ENCODE measurements at regions not wholly inside any gene's neighbourhood (a gene's known extent, or its start where the extent isn't known, plus 50 kb on each side); places are given as distances from the start of the nearest gene placed in this dataset.

DNA sequence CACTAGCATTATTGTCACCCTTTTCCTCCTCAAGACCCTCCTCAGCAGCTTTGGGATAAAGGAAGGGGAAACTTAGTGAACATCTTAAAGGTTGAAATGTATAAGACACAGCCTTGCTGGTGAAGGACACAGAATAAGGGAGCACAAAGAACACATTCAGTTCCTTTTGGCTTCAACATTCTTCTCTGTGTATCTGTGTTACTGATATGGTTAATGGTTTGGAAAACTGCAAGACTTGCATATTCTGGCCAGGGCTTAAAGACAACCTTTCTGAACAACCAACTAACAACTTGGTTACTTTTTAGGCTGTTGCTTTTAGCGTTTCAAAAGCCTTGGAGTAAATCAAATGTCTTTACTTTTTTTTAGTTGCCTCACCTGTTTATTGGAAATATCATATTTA is 680.5 kb downstream of the MECOM start:
- TF ChIP-seq, protein P1, sequence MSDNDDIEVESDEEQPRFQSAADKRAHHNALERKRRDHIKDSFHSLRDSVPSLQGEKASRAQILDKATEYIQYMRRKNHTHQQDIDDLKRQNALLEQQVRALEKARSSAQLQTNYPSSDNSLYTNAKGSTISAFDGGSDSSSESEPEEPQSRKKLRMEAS (IDR thresholded peaks at IDR 0.05): no peak
- no peak for TF ChIP-seq YY1 (IDR thresholded peaks at IDR 0.05; ENCODE audit: low read depth)
- no peak for TF ChIP-seq EP300 (IDR thresholded peaks at IDR 0.05; ENCODE audit: borderline replicate concordance)
- TF ChIP-seq RAD21 (IDR thresholded peaks at IDR 0.05; ENCODE audit: low read depth): no peak
- TF ChIP-seq TAF1 (IDR thresholded peaks at IDR 0.05; ENCODE audit: low read depth): no peak
- TF ChIP-seq, protein P2, sequence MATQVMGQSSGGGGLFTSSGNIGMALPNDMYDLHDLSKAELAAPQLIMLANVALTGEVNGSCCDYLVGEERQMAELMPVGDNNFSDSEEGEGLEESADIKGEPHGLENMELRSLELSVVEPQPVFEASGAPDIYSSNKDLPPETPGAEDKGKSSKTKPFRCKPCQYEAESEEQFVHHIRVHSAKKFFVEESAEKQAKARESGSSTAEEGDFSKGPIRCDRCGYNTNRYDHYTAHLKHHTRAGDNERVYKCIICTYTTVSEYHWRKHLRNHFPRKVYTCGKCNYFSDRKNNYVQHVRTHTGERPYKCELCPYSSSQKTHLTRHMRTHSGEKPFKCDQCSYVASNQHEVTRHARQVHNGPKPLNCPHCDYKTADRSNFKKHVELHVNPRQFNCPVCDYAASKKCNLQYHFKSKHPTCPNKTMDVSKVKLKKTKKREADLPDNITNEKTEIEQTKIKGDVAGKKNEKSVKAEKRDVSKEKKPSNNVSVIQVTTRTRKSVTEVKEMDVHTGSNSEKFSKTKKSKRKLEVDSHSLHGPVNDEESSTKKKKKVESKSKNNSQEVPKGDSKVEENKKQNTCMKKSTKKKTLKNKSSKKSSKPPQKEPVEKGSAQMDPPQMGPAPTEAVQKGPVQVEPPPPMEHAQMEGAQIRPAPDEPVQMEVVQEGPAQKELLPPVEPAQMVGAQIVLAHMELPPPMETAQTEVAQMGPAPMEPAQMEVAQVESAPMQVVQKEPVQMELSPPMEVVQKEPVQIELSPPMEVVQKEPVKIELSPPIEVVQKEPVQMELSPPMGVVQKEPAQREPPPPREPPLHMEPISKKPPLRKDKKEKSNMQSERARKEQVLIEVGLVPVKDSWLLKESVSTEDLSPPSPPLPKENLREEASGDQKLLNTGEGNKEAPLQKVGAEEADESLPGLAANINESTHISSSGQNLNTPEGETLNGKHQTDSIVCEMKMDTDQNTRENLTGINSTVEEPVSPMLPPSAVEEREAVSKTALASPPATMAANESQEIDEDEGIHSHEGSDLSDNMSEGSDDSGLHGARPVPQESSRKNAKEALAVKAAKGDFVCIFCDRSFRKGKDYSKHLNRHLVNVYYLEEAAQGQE (IDR thresholded peaks at IDR 0.05; ENCODE audit: low read depth): no peak
- TF ChIP-seq NFIC (IDR thresholded peaks at IDR 0.05): no peak
